ENCODE measurements at regions not wholly inside any gene's neighbourhood (a gene's known extent, or its start where the extent isn't known, plus 50 kb on each side); places are given as distances from the start of the nearest gene placed in this dataset.

GRCh38 chr19:29445246-29445645 is 80.5 kb upstream of the VSTM2B start:
- Histone ChIP-seq H3K36me3 (no peaks in the 10 kb centered on the region), H3K27ac (no peak overlapping the region), H3K4me3 (no peak overlapping the region), H3K27me3 (no peaks in the 10 kb centered on the region), H3K9me3 (no peaks in the 10 kb centered on the region), H3K4me1 (no peaks in the 10 kb centered on the region)
- 76 to 81% methylated on average over 4 of the region's 4 CpGs for WGBS, 2 donors
- ATAC-seq (ENCODE audit: low FRiP score in 2 of 2) = no peak
- TF ChIP-seq POLR2AphosphoS5 (IDR thresholded peaks at IDR 0.05) = no peak
- TF ChIP-seq POLR2A (IDR thresholded peaks at IDR 0.05) = no peak
- TF ChIP-seq EP300 (IDR thresholded peaks at IDR 0.05) = no peak
- TF ChIP-seq CTCF (IDR thresholded peaks at IDR 0.05) = no peak
- DNase-seq = no peak

- ATAC-seq (ENCODE audit: low FRiP score in 2 of 2) (no peak), DNase-seq (no peak)
- TF ChIP-seq POLR2A (IDR thresholded peaks at IDR 0.05) (no peak), EP300 (IDR thresholded peaks at IDR 0.05) (no peak), CTCF (IDR thresholded peaks at IDR 0.05) (no peak), POLR2AphosphoS5 (IDR thresholded peaks at IDR 0.05) (no peak)
- WGBS, 2 donors = 53 to 66% methylated on average over 2 to 4 of the region's 4 CpGs
- H3K9me3 ChIP-seq = no peaks in the 10 kb centered on the region
- no peaks in the 10 kb centered on the region for H3K4me1 ChIP-seq
- H3K4me3 ChIP-seq = no peak overlapping the region
- no peak overlapping the region for H3K27ac ChIP-seq
- no peaks in the 10 kb centered on the region for H3K36me3 ChIP-seq
- H3K27me3 ChIP-seq = no peaks in the 10 kb centered on the region
These were observed 79.4 kb upstream of the VSTM2B start for GRCh38 chr19:29446361-29446760.

GRCh38 chr19:29448046-29448445 is 77.7 kb upstream of the VSTM2B start:
- DNase-seq (no peak), ATAC-seq (ENCODE audit: low FRiP score in 2 of 2) (no peak)
- no peaks in the 10 kb centered on the region for H3K27me3 ChIP-seq
- H3K4me3 ChIP-seq = no peak overlapping the region
- no peaks in the 10 kb centered on the region for H3K36me3 ChIP-seq
- H3K9me3 ChIP-seq = no peaks in the 10 kb centered on the region
- WGBS, 2 donors = 79 to 87% methylated on average over 8 of the region's 8 CpGs
- TF ChIP-seq EP300 (IDR thresholded peaks at IDR 0.05) (no peak), CTCF (IDR thresholded peaks at IDR 0.05) (no peak), POLR2A (IDR thresholded peaks at IDR 0.05) (no peak), POLR2AphosphoS5 (IDR thresholded peaks at IDR 0.05) (no peak)
- no peak overlapping the region for H3K27ac ChIP-seq
- no peaks in the 10 kb centered on the region for H3K4me1 ChIP-seq

GRCh38 chr19:29449371-29449770 is 76.4 kb upstream of the VSTM2B start:
- 77 to 89% methylated on average over 5 of the region's 5 CpGs for whole genome bisulfite sequencing, 2 donors
- H3K27me3 ChIP-seq = no peaks in the 10 kb centered on the region
- H3K4me3 ChIP-seq = no peak overlapping the region
- DNase-seq = no peak
- no peaks in the 10 kb centered on the region for H3K4me1 ChIP-seq
- H3K36me3 ChIP-seq = no peaks in the 10 kb centered on the region
- H3K9me3 ChIP-seq = no peaks in the 10 kb centered on the region
- TF ChIP-seq CTCF (IDR thresholded peaks at IDR 0.05) (no peak), POLR2A (IDR thresholded peaks at IDR 0.05) (no peak), EP300 (IDR thresholded peaks at IDR 0.05) (no peak), POLR2AphosphoS5 (IDR thresholded peaks at IDR 0.05) (no peak)
- H3K27ac ChIP-seq = no peak overlapping the region
- ATAC-seq (ENCODE audit: low FRiP score in 2 of 2) = no peak

- Histone ChIP-seq H3K27ac (no peak overlapping the region), H3K4me3 (no peak overlapping the region), H3K27me3 (no peaks in the 10 kb centered on the region), H3K4me1 (no peaks in the 10 kb centered on the region), H3K36me3 (no peaks in the 10 kb centered on the region), H3K9me3 (no peaks in the 10 kb centered on the region)
- 59 to 63% methylated on average over 2 to 4 of the region's 4 CpGs for WGBS, 2 donors
- ATAC-seq (ENCODE audit: low FRiP score in 2 of 2) (no peak), DNase-seq (no peak)
- TF ChIP-seq EP300 (IDR thresholded peaks at IDR 0.05) = no peak
- no peak for TF ChIP-seq CTCF (IDR thresholded peaks at IDR 0.05)
- no peak for TF ChIP-seq POLR2AphosphoS5 (IDR thresholded peaks at IDR 0.05)
- no peak for TF ChIP-seq POLR2A (IDR thresholded peaks at IDR 0.05)
These were observed 75.5 kb upstream of the VSTM2B start for GRCh38 chr19:29450306-29450705.
